OCI-LY3 (cell line): ENCODE measurements at regions not wholly inside any gene's neighbourhood (a gene's known extent, or its start where the extent isn't known, plus 50 kb on each side); places are given as distances from the start of the nearest gene placed in this dataset.

Source experiments
- H2AFZ ChIP-seq: fragments of 200-600, 300-600 bp; shearing (Covaris generic); 2 replicates; pipeline ENCODE4 v1.6.0; 2014; ENCODE audit warnings: antibody characterized with exemption, low read depth, low read length
- H3K27ac ChIP-seq: fragments of 200-600, 300-600 bp; sonication (generic); 2 replicates; pipeline ENCODE4 v1.5.1; 2014; ENCODE audit warnings: mild to moderate bottlenecking, low read length, moderate library complexity, mixed read lengths
- H3K27me3 ChIP-seq: fragments of 200-600, 300-600 bp; sonication (generic); 2 replicates; pipeline ENCODE4 v1.6.1; 2014; ENCODE audit warnings: low read depth, low read length, mixed read lengths
- H3K36me3 ChIP-seq: fragments of 200-600, 300-600 bp; sonication (generic); replicated peaks from 2 replicates; pipeline ENCODE3; 2014; ENCODE audit warnings: low read depth, low read length, mixed read lengths
- H3K4me1 ChIP-seq: fragments of 300-600, 200-600 bp; sonication (generic); 2 replicates; pipeline ENCODE4 v1.6.1; 2014; ENCODE audit warnings: low read length, mixed read lengths
- H3K4me2 ChIP-seq: fragments of 200-600, 300-600 bp; sonication (generic); 2 replicates; pipeline ENCODE4 v1.6.1; 2014; ENCODE audit warnings: low read length, mixed read lengths
- H3K4me3 ChIP-seq: fragments of 300-600, 200-600 bp; sonication (generic); 2 replicates; pipeline ENCODE4 v1.5.1; 2014; ENCODE audit warnings: antibody characterized with exemption, mild to moderate bottlenecking, low read length, moderate library complexity
- H3K79me2 ChIP-seq: fragments of 300-600, 200-600 bp; shearing (Covaris generic); 2 replicates; pipeline ENCODE4 v1.6.1; 2014; ENCODE audit warnings: mild to moderate bottlenecking, low read length, mixed read lengths
- H3K9ac ChIP-seq: fragments of 300-600, 200-600 bp; shearing (Covaris generic); 2 replicates; pipeline ENCODE4 v1.6.0; 2014; ENCODE audit warnings: mild to moderate bottlenecking, low read length, moderate library complexity
- H3K9me3 ChIP-seq: fragments of 200-600, 300-600 bp; shearing (Covaris generic); 2 replicates; pipeline ENCODE4 v1.6.1; 2014; ENCODE audit warnings: low read length, mixed read lengths; ENCODE audit not compliant: insufficient read depth
- H4K20me1 ChIP-seq: fragments of 200-600, 300-600 bp; sonication (generic); 2 replicates; pipeline ENCODE4 v1.6.1; 2016; ENCODE audit warnings: low read length, mixed read lengths; ENCODE audit not compliant: insufficient read depth
- CTCF ChIP-seq: fragments of 200-600, 300-600 bp; sonication (generic); IDR thresholded peaks from 2 replicates; pipeline ENCODE4 v1.5.1; 2014; ENCODE audit warnings: antibody characterized with exemption, low read length, low read depth
- EZH2phosphoT487 ChIP-seq: fragments of 200-600 bp; shearing (Covaris generic); IDR thresholded peaks from 2 replicates; pipeline ENCODE4 v1.6.1; 2018; ENCODE audit warnings: antibody characterized with exemption, mixed run types, low read depth

GRCh38 chr13:40252676-40253075, 413.8 kb downstream of the FOXO1 start:
- TF ChIP-seq CTCF (no peak), EZH2phosphoT487 (no peak)
- H3K27me3 ChIP-seq = no peaks in the 10 kb centered on the region
- H3K4me3 ChIP-seq = no peak overlapping the region
- no peak overlapping the region for H3K9ac ChIP-seq
- no peaks in the 10 kb centered on the region for H3K9me3 ChIP-seq
- no peak overlapping the region for H3K27ac ChIP-seq
- no peak overlapping the region for H3K4me2 ChIP-seq
- H3K79me2 ChIP-seq = no peaks in the 10 kb centered on the region
- H2AFZ ChIP-seq = no peak overlapping the region
- H4K20me1 ChIP-seq = no peaks in the 10 kb centered on the region
- no peaks in the 10 kb centered on the region for H3K4me1 ChIP-seq
- no peaks in the 10 kb centered on the region for H3K36me3 ChIP-seq

- H3K79me2 ChIP-seq = no peaks in the 10 kb centered on the region
- no peaks in the 10 kb centered on the region for H3K36me3 ChIP-seq
- no peak overlapping the region for H3K27ac ChIP-seq
- H3K4me1 ChIP-seq = no peaks in the 10 kb centered on the region
- H3K9ac ChIP-seq = no peak overlapping the region
- TF ChIP-seq CTCF (no peak), EZH2phosphoT487 (no peak)
- H3K27me3 ChIP-seq = no peaks in the 10 kb centered on the region
- H4K20me1 ChIP-seq = no peaks in the 10 kb centered on the region
- no peak overlapping the region for H2AFZ ChIP-seq
- no peak overlapping the region for H3K4me2 ChIP-seq
- no peaks in the 10 kb centered on the region for H3K9me3 ChIP-seq
- no peak overlapping the region for H3K4me3 ChIP-seq
These were observed 412.0 kb downstream of the FOXO1 start for GRCh38 chr13:40254394-40254793.

GRCh38 chr13:40255551-40255950, 410.9 kb downstream of the FOXO1 start:
- Histone ChIP-seq H3K4me1 (no peaks in the 10 kb centered on the region), H3K27me3 (no peaks in the 10 kb centered on the region), H3K27ac (no peak overlapping the region), H3K79me2 (no peaks in the 10 kb centered on the region), H3K36me3 (no peaks in the 10 kb centered on the region), H3K9ac (no peak overlapping the region), H2AFZ (no peak overlapping the region), H3K4me3 (no peak overlapping the region), H3K9me3 (no peaks in the 10 kb centered on the region), H4K20me1 (no peaks in the 10 kb centered on the region), H3K4me2 (no peak overlapping the region)
- no peak for TF ChIP-seq CTCF
- no peak for TF ChIP-seq EZH2phosphoT487

GRCh38 chr13:40259899-40260298, 406.5 kb downstream of the FOXO1 start:
- Histone ChIP-seq H3K36me3 (no peaks in the 10 kb centered on the region), H3K9ac (no peak overlapping the region), H4K20me1 (no peaks in the 10 kb centered on the region), H3K9me3 (no peaks in the 10 kb centered on the region), H3K27ac (no peak overlapping the region), H3K4me3 (no peak overlapping the region), H3K4me2 (no peak overlapping the region), H2AFZ (no peak overlapping the region), H3K79me2 (no peaks in the 10 kb centered on the region), H3K27me3 (no peaks in the 10 kb centered on the region), H3K4me1 (no peaks in the 10 kb centered on the region)
- TF ChIP-seq CTCF = no peak
- no peak for TF ChIP-seq EZH2phosphoT487
